Glutamatergic neuron (in vitro differentiated cells): ENCODE measurements at regions not wholly inside any gene's neighbourhood (a gene's known extent, or its start where the extent isn't known, plus 50 kb on each side); places are given as distances from the start of the nearest gene placed in this dataset.

Source experiments
- DNase-seq: peaks from one replicate; pipeline ENCODE4 v3.0.0; 2022
- H3K27ac Mint-ChIP-seq: one replicate; pipeline ENCODE4 v1.8.0; 2020; ENCODE audit warnings: mild to moderate bottlenecking, mixed read lengths, inconsistent platforms; ENCODE audit not compliant: unreplicated experiment
- H3K27me3 Mint-ChIP-seq: one replicate; pipeline ENCODE4 v1.8.0; 2020; ENCODE audit warnings: mild to moderate bottlenecking, moderate library complexity, mixed read lengths, inconsistent platforms; ENCODE audit not compliant: unreplicated experiment
- H3K36me3 Mint-ChIP-seq: one replicate; pipeline ENCODE4 v1.8.0; 2020; ENCODE audit warnings: mild to moderate bottlenecking, mixed read lengths, inconsistent platforms; ENCODE audit not compliant: unreplicated experiment
- H3K4me1 Mint-ChIP-seq: one replicate; pipeline ENCODE4 v1.8.0; 2020; ENCODE audit warnings: mild to moderate bottlenecking, low read depth, mixed read lengths, inconsistent platforms; ENCODE audit not compliant: unreplicated experiment
- H3K4me3 Mint-ChIP-seq: one replicate; pipeline ENCODE4 v1.8.0; 2020; ENCODE audit warnings: mild to moderate bottlenecking, mixed read lengths, inconsistent platforms; ENCODE audit not compliant: unreplicated experiment
- H3K9me3 Mint-ChIP-seq: one replicate; pipeline ENCODE4 v1.8.0; 2020; ENCODE audit warnings: mild to moderate bottlenecking, moderate library complexity, mixed read lengths, inconsistent platforms; ENCODE audit not compliant: unreplicated experiment
- CTCF ChIP-seq: fragments of 200-600 bp; sonication (generic); IDR thresholded peaks from one replicate; pipeline ENCODE4 v1.5.0; 2021; ENCODE audit not compliant: partially characterized antibody, unreplicated experiment

DNA sequence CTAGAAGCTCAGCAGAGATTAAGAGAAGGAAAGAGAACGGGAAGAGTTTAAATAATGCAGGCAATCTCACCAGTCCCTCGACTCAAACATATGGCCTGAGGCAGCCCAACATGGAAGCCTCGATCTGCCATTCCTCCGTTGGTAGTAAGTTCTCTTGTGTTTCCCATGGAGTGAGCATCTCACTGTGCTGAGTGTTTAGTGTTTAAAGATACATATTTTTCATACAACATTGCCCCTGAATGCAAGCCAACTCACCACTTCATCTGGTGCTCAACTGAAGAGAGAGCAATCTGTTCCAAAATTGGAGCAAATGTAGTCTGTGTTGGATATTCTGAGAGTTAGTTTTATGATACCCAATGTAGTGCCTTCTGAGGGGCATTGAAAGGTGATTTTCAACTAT lies 171.5 kb upstream of the ATP10B start:
- Mint-ChIP-seq H3K27me3 (no peaks in the 10 kb centered on the region), H3K36me3 (no peaks in the 10 kb centered on the region), H3K27ac (no peak overlapping the region), H3K9me3 (no peaks in the 10 kb centered on the region), H3K4me1 (no peaks in the 10 kb centered on the region), H3K4me3 (no peak overlapping the region)
- TF ChIP-seq CTCF: no peak
- no peak for DNase-seq

- Mint-ChIP-seq H3K27ac (no peak overlapping the region), H3K9me3 (no peaks in the 10 kb centered on the region), H3K4me1 (no peaks in the 10 kb centered on the region), H3K4me3 (no peak overlapping the region), H3K36me3 (no peaks in the 10 kb centered on the region), H3K27me3 (no peaks in the 10 kb centered on the region)
- no peak for DNase-seq
- no peak for TF ChIP-seq CTCF
Observed at GRCh38 chr5:161022151-161022550, 170.1 kb upstream of the ATP10B start.

- no peak overlapping the region for H3K27ac Mint-ChIP-seq
- no peaks in the 10 kb centered on the region for H3K27me3 Mint-ChIP-seq
- no peak for TF ChIP-seq CTCF
- no peaks in the 10 kb centered on the region for H3K4me1 Mint-ChIP-seq
- no peak overlapping the region for H3K4me3 Mint-ChIP-seq
- no peaks in the 10 kb centered on the region for H3K36me3 Mint-ChIP-seq
- no peak for DNase-seq
- peaks cover 3% of the 10 kb centered on the region for H3K9me3 Mint-ChIP-seq
Observed at GRCh38 chr5:161009817-161010216, 157.8 kb upstream of the ATP10B start.

DNA sequence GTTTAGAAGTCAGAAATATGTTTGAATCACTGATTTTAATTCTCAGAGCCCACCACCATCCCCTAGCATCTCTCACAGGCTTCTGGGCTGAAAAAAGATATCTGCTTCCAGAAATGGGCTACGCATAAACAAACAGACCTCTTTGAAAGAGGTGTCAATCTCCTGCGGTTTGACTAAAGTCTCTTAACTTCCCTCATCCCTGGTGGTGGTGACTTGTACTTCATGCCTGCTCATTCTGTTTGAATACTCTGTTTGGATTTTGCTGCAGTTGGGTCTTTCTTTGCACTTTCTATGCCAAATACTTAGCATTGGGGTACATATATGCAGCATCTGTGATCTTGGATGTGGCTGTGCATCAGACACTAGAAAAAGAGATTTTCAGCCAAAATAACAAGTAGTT lies 157.2 kb upstream of the ATP10B start:
- H3K27me3 Mint-ChIP-seq: no peaks in the 10 kb centered on the region
- no peaks in the 10 kb centered on the region for H3K36me3 Mint-ChIP-seq
- no peak for TF ChIP-seq CTCF
- H3K4me1 Mint-ChIP-seq: no peaks in the 10 kb centered on the region
- no peak overlapping the region for H3K27ac Mint-ChIP-seq
- no peak for DNase-seq
- peaks cover 6% of the 10 kb centered on the region for H3K9me3 Mint-ChIP-seq
- no peak overlapping the region for H3K4me3 Mint-ChIP-seq

DNA sequence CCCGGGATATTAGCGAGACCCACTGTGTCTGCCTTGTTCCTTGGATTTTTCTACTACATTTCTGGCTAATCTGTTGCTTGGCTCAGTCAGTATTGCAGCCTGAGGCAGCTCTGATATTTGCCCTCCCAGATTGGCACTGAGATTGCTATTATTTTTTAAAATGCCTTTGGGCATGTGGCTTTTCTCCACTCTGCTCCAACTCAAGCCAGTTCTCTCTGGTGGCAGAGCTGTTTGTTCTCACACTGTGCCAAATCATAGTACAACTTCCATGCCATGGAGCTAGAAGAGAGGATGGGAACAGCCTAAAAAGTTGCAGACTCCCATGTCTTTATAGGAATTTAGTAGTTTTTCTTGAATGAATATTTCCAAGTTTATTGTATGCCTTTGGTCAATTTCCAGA lies 155.9 kb upstream of the ATP10B start:
- no peak for TF ChIP-seq CTCF
- Mint-ChIP-seq H3K4me1 (no peaks in the 10 kb centered on the region), H3K36me3 (no peaks in the 10 kb centered on the region), H3K27ac (no peak overlapping the region), H3K4me3 (no peak overlapping the region), H3K9me3 (peaks cover 8% of the 10 kb centered on the region), H3K27me3 (no peaks in the 10 kb centered on the region)
- DNase-seq: no peak
